Activated effector memory CD4-positive, alpha-beta T cell treated with anti-CD3 and anti-CD28 coated beads, Interleukin-2, amount 50 U/mL, for 16 hours (primary cell): ENCODE measurements at regions not wholly inside any gene's neighbourhood (a gene's known extent, or its start where the extent isn't known, plus 50 kb on each side); places are given as distances from the start of the nearest gene placed in this dataset.
"Not testable (repeated sequence)": the region's sequence is repeated elsewhere in the genome, so short reads cannot be mapped to it uniquely, and the experiment has no call there.

Experiments
- DNase-seq: peaks from one replicate; pipeline ENCODE4 v3.0.0-alpha.2; 2020

DNA sequence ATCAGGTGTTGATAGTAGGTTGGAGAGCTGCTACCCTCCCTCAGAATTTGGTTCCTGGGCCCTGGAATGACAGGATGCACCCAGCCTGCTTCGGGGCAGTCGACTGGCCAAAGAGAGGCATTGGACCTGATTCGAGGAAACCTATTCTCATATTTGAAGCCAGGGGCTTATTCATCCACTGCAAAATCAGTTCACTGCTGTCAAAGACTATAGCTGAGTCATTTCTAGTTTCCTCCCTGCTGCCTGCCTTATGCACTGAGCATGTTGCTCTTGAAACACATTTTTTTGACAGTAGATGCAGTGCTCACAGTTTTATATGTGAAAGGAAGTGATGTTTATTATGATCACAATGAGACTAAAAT is 565.4 kb downstream of the ETS1 start:
- DNase-seq: no peak

DNA sequence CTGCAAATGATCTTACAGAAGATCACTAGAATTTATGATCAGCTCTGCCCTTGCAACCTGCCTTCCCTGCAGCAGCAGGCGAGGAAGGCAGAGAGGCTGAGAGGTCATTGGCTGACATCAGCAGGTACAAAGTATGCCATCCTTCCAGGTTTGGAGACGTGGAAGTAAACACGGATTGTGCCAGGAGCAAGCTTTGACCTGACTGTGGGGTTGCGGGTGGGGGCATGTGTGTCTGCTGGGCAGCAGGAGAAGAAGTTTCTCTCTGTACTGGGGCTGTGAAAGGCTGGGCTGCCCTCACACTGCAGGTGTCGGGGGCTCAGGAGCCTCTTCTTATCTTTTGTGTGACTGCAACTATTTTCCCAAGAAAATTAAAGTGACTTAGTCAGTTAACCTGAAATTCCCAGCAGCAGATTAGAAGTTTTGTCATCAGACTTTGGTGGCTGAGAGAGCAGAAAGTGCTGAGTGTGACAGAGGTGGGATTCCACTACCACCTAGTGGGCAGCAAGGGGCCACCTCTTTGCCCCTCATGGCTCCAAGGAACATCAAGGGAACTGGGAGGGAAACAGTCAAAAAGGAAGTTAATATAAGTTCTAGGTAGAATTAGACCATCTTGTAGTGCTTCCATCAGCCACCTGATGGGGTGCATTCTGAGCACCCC is 565.9 kb downstream of the ETS1 start:
- no peak for DNase-seq

DNA sequence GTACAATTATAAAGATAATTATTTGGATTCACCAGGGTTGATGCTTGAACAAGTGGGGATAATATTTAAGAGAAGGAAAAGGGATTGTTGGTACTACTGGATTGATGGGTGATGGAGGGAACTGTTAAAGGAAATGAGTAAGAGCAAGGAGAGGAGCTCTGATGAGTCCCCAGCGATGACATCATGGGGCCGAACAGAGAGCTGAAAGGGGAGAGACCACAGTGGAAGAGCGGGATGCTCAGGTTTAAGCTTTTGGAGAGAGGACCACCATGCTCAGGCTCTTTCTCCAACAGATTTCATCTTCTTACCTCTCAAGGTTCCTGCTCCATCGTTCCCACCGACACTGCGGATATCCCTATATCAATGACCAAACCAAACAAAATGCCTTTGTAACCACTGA is 568.7 kb downstream of the ETS1 start:
- DNase-seq: no peak

DNA sequence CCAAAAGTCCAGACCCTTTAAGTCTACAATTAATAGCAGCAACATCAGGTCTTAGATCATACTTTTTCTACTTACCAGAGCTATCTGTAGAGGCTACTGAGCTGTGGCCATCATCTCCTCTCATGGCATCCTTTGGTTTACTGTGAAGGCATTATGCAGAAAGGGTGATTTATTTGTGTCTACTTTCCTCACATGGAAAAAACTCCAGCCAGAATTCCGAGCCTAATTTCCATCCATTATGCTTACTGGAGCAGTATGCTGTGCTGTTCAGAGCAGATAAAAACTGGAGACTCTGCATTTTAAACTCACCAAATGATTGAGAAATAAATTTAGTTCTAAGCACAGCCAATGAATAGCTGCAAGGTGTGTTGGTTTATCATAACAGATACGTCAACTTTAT is 581.8 kb downstream of the ETS1 start:
- DNase-seq: no peak

DNA sequence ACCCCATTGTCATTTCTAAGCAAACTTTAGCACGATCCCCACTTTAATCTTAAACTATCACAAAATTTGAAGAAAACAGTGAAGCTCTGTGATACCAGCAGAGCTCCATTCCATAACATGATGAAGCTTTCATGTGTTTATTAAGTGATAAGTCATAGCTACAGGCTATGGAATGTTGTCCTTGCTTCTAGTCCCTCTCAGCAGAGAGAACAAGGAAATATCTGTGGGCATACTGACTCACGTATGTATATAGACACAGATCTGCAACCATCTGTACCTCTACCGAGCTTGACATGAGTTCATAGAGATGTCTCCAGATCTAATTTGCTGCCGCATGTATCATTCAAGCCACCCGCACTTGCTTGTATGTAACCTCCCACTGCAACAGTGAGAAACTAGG is 588.9 kb downstream of the ETS1 start:
- no peak for DNase-seq

DNA sequence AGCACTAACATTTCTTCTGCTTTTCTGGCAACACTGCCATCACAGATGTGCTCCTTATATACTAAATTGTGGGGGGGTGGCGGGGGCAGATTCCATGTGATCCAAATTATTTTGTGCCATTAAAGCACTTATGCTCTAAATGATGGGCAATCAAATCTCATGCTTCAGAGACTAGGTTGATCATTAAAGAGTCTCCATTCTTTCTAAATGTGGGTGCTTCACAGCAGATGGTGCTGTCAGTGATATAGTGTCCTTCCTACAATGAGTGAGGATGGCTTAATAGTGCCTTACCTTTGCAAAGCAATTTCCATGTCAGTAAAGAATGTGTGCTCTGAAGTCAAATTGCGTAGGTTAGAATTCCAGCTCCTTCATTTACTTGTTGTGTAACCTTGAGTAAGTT is 589.8 kb downstream of the ETS1 start:
- DNase-seq: no peak

DNA sequence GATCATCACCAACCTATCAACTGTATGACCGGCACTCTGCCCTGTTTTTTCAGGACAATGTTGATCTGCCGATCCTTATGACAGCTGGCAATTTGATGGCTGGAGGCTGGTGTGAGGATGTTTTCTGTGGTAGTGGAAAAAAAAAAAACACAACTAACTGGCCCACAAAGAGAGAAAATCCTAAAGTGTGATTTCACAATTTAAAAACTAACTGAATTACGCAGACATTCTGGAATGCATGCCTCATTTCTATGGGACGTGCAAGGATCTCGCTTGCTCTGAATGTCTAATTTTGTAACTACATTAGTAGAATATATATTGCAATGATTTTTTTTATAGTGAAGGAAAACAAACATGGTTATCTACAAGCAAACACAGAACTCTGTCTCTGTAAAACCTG is 590.5 kb downstream of the ETS1 start:
- no peak for DNase-seq

DNA sequence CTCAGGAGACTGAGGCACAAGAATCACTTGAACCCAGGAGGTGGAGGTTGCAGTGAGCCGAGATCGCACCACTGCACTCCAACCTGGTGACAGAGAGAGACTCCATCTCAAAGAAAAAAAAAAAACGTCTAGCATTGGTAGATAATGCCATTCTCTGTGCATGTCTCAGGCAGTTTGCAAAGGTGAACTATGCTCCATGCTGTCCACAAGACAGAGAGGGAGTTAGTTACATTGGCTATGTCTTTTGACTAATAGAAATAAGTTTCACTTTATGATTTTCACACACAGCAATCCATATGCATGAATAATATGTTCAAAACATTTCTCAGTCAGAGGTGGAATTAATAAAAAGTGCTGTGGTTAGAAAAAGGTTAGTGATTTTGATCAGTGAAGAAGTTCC is 591.4 kb downstream of the ETS1 start:
- no peak for DNase-seq

DNA sequence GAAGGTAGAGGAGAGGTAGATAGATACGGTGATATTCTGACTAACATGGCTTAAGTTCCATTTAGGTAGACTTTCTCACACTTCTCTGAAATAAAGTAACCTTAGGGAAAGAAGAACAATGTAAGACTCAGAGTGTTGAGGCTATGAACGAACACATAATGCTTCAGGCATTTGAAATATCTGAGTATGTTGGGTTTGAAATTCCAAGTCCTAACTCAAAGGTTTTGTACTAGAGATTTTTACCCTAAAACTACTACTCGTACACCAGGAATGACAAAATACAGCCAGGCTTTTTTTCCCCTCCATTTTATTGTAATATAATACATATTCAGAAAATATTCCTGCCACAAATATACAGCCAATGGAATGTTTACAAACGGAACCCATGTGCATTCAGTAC is 592.6 kb downstream of the ETS1 start:
- DNase-seq: no peak

DNA sequence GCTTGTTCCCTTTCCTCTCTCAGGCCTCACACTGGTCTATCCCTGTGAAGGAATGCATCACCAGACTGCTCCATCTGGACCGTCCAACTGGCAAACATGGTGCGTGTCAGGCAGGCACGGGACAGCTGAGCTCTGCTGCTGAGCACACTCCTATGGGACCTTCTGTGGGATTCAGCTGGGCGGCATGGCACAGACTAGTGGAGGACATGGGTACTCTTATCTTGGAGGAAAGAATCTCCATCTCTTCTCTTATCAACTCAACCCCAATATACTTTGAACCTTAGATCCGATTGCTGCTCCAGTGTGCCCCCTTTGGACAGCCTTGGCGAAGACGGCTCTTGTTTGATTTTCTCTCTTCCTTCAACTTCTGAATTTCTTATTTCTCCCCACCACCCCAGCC is 593.6 kb downstream of the ETS1 start:
- DNase-seq: no peak

DNA sequence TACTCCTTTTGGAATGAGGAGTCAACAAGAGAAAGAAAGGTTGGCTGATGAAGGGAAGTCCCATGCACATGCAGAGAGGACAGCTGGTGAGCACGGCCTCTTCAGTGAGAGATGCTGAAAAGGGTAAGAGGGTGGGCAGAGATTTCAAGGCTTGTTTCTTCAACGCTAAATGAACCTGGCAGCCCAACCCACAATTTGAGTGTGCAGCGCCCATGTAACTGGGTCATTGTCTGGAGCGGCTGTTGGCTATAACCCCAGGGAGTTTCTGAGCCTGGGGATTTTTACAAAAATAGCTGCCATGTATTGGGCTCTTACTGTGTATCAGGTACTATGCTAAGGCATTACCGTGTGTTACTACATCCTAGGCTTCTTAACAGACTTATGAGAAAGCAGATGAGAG is 594.1 kb downstream of the ETS1 start:
- no peak for DNase-seq

DNA sequence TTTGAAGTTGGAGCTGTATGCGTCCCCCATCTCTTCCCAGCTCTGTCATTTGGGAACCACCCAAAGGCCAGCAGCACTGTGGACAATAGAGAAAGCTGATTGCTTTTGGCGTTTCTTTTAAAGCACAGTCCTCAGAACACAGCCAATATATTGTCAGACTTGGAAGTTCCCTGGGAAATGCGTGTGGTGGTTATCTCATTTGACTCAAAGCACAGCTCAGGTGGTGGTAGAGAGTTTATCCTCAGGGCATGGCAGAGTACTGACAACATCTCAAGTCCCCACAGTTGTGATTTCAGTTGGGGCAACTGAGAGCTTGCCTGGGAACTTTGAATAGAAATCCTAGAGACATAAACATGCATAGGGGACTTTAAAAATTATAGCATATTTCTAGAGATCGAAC is 601.3 kb downstream of the ETS1 start:
- DNase-seq: no peak

DNA sequence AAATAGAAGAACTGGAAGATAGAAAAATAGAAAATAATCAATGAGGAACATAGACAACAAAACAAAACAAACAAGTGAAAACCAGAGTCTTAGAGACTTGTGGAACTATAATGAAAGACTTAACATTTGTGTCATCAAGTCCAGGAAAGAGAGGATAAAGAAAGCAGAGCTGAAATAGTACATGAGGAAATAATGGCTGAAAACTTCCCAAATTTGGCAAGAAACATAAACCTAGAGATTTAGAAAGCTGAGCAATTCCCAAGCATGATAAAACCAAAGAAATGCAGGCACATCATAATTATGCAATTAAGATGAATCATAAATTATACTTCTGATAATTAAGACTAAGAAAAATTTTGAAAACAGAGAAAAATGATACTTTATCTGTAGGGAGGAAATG is 614.5 kb downstream of the ETS1 start:
- DNase-seq: no peak

DNA sequence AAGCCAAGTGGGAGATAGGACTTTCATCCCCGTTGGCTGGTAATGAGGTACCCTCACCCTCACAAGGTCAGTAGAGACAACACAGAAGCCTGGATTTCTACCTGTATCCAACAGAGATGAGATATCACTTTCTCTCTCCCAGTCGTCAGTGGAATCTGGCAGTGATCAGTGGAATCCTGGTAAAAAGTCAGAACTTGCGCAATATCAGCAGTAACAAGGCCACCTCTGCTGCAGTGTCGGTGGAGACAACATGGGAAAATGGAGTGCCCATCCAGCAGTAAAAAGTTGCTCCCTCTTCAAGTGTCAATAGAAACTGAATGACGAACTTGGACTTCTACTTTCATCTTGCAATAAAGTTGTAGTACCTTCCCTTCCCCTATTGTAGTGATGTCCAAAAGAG is 615.9 kb downstream of the ETS1 start:
- DNase-seq: no peak

DNA sequence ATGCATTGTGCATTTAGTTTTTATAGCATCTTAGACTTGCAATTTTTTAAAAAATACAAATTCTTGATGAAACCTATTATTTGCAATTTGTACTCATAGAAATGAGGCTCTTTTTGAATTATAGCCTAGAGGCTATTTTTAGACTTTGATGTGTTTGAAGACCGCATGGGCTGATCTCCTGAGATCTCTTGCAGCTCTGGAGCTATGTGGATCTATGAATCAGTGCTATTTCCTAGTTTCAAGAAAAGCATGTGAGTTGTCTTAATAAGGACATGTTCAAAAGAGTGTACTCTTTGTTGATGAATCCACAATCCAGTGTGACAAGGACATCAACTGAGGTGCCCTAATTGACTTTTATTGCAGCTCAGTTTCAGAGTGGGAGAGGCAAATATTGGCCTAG is 620.5 kb downstream of the ETS1 start:
- DNase-seq: no peak

DNA sequence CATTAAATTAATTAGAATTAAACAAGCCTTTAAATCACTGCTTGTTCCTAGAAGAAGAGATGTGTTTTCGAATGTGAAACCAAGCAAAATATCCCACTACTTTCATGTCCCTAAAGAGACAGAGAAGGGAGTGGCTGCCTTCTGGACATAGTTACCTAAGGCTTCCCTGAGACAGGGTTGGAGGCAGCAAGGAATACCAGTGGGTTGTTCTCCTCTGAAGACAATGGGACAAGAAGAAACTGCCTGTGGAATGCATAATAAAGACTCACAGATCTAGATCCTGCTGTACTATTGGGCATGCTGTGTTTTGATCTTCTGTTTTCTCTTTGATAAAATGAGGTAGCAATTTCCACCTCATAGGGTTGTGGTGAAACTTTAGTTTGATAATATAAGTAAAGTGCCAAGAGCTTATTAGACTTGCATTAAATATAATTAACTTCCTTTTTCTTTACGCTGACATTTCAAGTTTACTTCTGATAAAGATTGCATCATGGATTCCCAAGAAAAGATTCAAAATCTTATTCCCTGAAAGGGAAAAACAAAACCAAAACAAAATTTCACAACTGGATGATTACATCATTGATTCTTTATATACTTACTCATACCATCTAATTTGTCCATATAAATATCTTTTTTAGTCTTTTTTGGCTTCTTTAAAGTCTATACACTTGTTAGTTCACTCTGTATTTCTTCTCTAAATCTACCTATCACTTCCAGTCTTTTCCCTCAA is 621.3 kb downstream of the ETS1 start:
- DNase-seq: no peak

DNA sequence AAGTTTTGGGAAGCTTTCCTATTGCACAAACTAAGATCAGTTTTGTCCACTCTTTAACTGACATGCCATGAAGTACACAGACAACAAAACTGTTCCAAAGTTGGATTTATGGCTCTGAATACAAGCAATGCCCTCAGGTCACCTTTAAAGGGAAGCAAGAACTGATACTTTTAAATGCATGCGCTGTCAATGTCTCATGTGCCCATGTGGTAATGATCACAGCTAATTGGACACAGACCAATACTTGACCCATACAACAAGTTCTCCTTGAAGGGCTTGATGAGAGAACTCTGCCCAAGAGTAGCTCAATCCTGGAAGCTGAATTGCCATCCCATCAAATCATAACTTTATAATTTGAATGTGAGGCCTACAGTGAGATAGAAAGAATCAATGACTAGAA is 624.9 kb downstream of the ETS1 start:
- no peak for DNase-seq

DNA sequence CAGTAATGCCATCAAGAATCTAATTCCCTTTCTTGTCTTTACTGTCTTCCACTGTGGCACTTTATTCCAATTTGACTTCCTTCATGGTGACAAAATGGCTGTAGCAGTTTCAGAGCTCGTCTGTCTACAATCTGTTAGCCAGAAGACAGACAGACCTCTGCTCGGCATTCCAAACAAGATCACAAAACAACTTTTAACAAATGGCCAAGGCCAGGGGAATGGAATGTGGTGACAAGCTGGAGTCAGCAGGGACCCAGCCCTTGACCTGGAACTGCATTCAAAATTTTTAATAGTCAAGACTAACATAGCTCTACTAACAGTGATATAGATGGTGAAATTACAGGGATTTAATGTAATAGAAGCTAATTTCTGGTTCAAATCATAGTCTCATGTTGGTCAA is 637.2 kb downstream of the ETS1 start:
- DNase-seq: no peak

DNA sequence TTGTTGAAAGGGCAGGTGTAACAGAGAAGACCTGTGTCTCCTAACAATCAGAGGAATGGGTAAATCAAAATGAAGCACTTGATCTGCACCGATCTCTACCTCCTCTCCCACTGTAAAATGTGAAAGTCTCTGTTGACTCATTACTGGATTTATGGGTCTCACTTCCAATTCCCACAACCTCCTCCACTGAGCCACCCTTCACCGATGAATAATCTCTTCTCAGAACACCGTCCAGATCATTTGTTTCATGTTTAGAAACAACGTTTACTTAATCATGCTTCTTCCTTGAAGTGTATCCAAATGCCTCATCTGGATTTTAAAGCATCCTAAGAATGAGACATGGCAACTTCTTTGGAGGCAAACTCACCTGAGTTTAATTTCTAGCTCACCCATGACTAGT is 643.6 kb downstream of the ETS1 start:
- DNase-seq: no peak

DNA sequence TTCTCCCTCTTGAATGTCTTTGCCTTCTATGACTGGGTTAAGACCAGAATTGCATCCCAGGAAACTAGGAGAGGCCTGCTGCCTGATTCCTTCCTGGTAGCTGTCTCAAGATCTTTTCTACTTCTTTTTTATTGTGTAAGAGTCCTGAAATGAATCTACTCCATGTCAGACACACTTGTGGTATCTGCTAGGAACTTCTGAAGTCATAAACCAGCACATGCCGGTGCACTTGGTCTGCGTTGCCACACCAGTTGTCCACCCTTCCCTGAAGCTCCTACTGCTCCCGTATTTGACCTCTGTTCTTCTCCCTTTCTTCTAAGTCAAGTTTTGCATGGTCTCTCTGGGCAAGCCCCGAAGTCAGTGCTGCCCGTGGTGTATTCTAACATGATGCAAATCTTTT is 644.2 kb downstream of the ETS1 start:
- DNase-seq: no peak

DNA sequence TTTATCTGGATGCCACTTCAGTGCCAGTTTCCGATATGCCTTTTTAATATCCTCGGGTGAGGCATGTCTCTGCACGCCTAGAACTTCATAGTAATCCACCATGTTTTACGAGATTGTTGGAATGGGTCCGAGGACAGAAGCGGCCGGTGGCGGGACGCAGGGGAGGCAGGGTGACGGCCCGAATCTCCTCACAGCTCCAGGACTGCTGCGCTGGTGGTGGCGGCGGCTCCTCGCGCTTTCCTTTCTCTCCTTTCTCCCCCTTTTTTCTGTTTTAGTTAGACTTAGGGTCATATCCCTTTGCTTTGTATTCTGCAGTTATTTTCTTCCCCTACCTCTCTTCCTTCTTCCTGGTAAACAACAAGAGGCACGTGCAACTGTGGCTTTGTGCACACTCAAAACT is 645.8 kb downstream of the ETS1 start:
- not testable (repeated sequence) for DNase-seq

DNA sequence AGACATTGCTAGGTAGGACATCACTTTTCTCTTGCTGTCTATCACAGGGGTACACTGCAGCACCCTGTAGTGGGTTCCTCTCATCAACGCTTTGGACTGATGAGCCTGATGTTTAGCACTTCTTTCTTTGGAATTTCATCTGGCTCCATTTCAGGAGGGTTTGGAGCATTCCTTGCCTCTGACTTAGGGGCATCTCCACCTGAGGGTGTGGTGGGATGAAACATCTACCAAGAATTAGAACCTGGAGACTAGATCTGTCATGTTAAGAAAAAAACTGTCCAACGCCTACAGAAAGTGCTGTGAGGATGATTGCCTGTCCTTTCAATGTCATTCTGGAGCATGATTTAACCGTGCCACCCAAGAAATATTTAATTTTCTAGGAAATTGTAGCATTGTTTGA is 648.4 kb downstream of the ETS1 start:
- no peak for DNase-seq

DNA sequence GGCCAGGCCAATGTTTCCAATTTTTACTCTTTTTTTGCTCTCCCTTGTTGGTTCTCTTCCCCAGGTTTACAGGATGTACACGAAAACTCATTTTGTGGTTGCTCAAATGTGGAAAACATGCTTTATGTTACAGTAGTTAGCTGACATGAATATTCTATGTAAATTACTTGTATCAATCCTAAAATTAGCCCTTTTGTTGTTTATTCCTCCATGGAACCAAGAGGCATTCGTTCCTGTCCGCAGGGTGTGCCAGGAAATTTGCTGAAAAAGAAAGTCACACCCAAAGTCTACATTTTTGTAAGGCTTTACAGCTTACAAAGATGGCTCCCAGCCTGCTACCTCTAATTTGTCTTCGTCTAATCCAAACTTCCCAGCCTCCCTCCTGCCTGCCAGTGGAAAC is 652.3 kb downstream of the ETS1 start:
- DNase-seq: no peak

DNA sequence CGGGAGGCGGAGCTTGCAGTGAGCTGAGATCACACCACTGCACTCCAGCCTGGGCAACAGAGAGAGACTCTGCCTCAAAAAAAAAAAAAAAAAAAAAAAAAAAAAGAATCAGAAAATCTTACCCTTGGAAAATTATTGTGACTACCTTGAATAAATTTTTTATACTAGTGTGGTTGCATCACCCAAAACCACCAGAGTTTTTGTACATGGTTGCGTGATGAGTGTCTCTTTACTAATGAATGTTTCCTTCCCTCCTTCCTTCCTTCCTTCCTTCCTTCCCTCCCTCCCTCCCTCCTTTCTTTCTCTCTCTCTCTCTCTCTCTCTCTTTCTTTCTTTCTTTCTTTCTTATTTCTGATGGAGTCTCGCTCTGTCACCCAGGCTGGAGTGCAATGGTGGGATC is 653.4 kb downstream of the ETS1 start:
- DNase-seq: not testable (repeated sequence)

DNA sequence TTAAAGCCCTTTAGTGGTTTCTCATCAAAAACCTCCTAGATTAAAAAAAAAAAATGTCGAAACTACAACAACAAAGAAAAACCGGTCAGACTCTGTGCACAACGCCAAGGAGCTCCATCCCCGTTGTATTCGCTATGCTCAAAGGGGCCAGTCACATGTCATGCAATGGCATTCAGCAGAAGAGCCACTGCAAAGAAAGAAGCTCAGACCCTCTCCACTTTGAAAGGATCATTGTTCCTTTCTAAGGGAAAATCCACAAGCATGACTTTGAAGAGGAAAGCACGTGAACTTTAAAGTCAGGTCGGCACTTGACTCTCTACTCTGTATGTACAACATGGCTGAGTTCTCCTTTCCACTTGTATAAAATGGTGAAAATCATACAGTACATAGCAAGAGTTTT is 655.6 kb downstream of the ETS1 start:
- DNase-seq: no peak
